ENCODE measurements at regions not wholly inside any gene's neighbourhood (a gene's known extent, or its start where the extent isn't known, plus 50 kb on each side); places are given as distances from the start of the nearest gene placed in this dataset.

DNA sequence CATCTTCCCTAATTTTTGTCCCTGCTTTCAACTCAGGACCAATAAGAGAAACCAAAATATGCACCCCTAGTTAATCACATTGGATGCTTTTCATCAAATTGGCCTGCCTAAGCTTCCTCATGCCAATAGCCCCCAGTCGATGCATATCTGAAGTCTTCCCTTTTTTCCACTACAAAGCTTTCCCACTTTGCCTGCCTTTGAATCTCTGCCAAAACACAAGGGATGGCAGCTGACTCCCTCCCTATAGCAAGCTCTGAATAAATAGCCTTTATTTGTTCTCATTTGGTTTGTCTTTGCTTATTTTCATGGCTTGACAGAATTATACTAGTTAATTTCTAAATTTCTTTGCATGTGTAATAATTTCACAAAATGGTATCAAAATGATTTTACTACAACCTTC lies 621.2 kb downstream of the MBD2 start:
- no peak for ATAC-seq
- no peak for DNase-seq
- intact Hi-C loops (cut with DNase I): loop anchor here in 1 of 2 donors (10.0 kb wide), 2 partner anchors 58 to 62 kb away; no protein-coding TSS in a partner anchor

DNA sequence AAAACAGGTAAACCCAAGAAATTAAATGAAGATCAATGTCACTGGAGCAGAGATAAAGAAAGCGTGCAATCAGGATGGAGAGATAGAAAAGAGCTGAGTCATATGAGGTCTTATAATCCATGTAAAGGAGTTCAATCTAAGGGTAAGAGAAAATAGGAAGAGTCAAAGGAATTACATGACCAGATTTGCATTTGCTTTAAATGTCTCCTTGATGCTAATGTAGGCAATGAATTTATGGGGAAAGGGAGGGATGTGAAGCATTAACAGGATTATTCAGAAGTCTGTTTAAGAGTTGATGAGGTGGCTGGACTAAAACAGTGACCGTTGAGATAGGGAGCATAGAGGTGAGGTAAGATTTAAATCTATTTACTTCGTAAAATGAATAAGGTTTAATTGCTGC lies 623.1 kb downstream of the MBD2 start:
- ATAC-seq (no peak), DNase-seq (no peak)
- intact Hi-C loops (cut with DNase I): loop anchor here in 1 of 2 donors (10.0 kb wide), 2 partner anchors 57 to 63 kb away; no protein-coding TSS in a partner anchor

DNA sequence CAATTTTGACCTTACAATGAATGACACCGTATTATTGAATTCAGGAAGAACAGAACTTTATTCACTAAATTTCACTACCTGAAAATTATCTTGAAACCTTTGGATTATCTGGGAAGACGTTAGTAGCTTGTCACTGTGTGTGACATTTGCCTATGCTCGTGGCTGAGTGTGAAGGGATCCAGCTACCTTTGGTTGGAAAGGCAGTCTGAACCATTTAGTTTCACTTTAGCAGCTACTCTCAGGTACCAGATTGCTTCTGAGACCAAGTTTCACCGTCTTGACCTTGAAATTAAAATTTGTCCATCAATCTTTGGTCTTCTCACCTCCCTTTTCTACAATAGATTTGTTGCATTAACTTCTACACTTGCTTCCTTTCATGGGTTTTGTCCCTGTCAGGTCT lies 637.5 kb downstream of the MBD2 start:
- ATAC-seq (no peak), DNase-seq (no peak)
- intact Hi-C loops (cut with DNase I): no loop called here

All from left cardiac atrium (tissue), 4 donors.